IPS-NIHi7 (cell line): ENCODE measurements at regions not wholly inside any gene's neighbourhood (a gene's known extent, or its start where the extent isn't known, plus 50 kb on each side); places are given as distances from the start of the nearest gene placed in this dataset.

Experiments
- DNase-seq: peaks from one replicate; pipeline ENCODE4 v3.0.0; 2012; ENCODE audit warnings: mixed read lengths; ENCODE audit errors: extremely low spot score

- no peak for DNase-seq
These were observed 938.1 kb downstream of the FAM133A start for GRCh38 chrX:94612140-94612539.

GRCh38 chrX:94633237-94633636, 959.2 kb downstream of the FAM133A start:
- DNase-seq = no peak

GRCh38 chrX:94635003-94635402, 961.0 kb downstream of the FAM133A start:
- no peak for DNase-seq

GRCh38 chrX:94645726-94646125, 971.7 kb downstream of the FAM133A start:
- DNase-seq = no peak

GRCh38 chrX:94655180-94655579, 981.2 kb downstream of the FAM133A start:
- DNase-seq = no peak

- DNase-seq = peak; percentile 10
These were observed 988.7 kb downstream of the FAM133A start for GRCh38 chrX:94662689-94663088.

GRCh38 chrX:94676285-94676684, 1002.3 kb downstream of the FAM133A start:
- DNase-seq = no peak

- DNase-seq = no peak
These were observed 1012.1 kb downstream of the FAM133A start for GRCh38 chrX:94686071-94686470.

- peak; percentile 11 for DNase-seq
These were observed 1021.9 kb downstream of the FAM133A start for GRCh38 chrX:94695910-94696309.

- peak; percentile 10 for DNase-seq
These were observed 1030.6 kb downstream of the FAM133A start for GRCh38 chrX:94704348-94705256.

- DNase-seq = no peak
These were observed 1047.4 kb downstream of the FAM133A start for GRCh38 chrX:94721386-94721785.

- DNase-seq = no peak
These were observed 1048.6 kb downstream of the FAM133A start for GRCh38 chrX:94722578-94722977.

- no peak for DNase-seq
These were observed 1068.8 kb downstream of the FAM133A start for GRCh38 chrX:94742772-94743171.

GRCh38 chrX:94743478-94743877, 1069.5 kb downstream of the FAM133A start:
- DNase-seq = no peak

- DNase-seq = no peak
These were observed 1070.8 kb downstream of the FAM133A start for GRCh38 chrX:94744786-94745185.

GRCh38 chrX:94751611-94752010, 1077.6 kb downstream of the FAM133A start:
- DNase-seq = peak; percentile 35

GRCh38 chrX:94752434-94753169, 1078.6 kb downstream of the FAM133A start:
- no peak for DNase-seq

GRCh38 chrX:94758130-94758529, 1084.1 kb downstream of the FAM133A start:
- DNase-seq = no peak

GRCh38 chrX:94775640-94776039, 1101.6 kb downstream of the FAM133A start:
- no peak for DNase-seq

GRCh38 chrX:94813541-94813940, 1139.5 kb downstream of the FAM133A start:
- no peak for DNase-seq

- no peak for DNase-seq
These were observed 1140.2 kb downstream of the FAM133A start for GRCh38 chrX:94814216-94814615.

- DNase-seq = no peak
These were observed 1156.7 kb downstream of the FAM133A start for GRCh38 chrX:94830717-94831116.

GRCh38 chrX:94831364-94831763, 1157.4 kb downstream of the FAM133A start:
- DNase-seq = no peak
